ENCODE measurements at regions not wholly inside any gene's neighbourhood (a gene's known extent, or its start where the extent isn't known, plus 50 kb on each side); places are given as distances from the start of the nearest gene placed in this dataset.

GRCh38 chr3:102757950-102758349 lies 323.1 kb downstream of the ZPLD1 start:
- DNase-seq = no peak

DNA sequence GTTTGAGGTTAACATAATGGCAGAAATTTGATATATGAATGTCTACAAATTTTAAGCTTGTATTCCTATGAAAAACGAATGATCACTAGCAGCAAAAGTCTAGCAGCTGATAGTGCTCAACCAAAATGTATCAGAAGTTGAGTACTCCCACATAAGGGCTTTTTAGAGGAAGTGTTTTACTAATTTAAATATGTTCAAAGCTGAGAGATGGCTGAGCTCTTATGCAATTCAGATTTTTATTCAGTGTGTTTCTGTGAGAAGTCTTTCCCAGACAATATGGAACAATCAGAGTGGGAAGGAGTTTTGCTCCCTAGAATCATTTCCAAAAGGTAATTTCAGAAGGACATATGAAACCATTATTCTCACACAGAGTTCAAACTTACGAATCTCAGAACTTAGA lies 327.0 kb downstream of the ZPLD1 start:
- no peak for DNase-seq

DNA sequence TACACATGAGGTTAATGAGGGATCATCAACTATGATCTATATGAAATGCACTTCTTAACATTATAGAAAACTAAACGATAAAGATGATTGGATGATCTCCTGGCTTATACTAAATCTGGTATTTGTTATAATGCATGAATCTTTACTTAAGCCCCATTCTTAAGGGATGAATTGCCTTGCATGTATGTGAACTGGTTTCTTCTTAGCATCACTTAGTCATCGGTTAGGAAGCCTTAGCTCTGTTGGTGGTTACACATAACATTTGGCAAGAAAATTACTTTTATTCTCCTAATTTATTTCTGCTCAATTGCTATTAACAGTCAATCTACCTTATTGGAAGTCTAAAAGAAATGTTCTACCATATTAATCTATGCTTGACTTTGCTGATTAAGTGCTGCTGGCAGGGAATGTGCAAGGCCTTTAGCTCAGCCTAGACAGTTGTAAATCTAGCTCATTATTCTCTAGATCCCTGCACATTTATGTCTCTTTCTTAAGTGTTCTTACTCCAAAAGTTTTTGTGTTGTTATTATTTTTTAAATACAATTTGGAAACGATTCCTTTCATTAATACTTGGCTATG lies 356.0 kb downstream of the ZPLD1 start:
- no peak for DNase-seq

GRCh38 chr3:102791641-102792589 lies 357.1 kb downstream of the ZPLD1 start:
- DNase-seq = no peak

DNA sequence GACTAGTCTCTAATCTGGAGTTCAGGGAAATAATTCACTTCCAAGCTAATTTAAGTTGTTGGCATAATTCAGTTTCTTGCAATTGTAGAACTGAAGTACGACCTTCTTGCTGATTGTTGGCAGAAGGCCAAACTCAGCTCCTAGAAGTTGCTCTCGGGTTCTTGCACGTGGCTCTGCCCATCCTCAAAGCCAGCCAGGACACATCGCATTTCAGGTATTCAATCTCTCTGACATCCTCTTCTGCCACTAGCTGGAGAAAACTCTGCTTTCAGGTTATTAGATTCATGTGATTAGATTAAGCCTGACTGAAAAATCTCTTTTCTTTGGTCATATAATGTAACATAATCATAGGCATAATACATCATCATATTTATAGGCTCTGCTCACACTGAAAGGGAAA lies 362.0 kb downstream of the ZPLD1 start:
- DNase-seq = no peak

GRCh38 chr3:102802819-102803420 lies 368.1 kb downstream of the ZPLD1 start:
- no peak for DNase-seq

DNA sequence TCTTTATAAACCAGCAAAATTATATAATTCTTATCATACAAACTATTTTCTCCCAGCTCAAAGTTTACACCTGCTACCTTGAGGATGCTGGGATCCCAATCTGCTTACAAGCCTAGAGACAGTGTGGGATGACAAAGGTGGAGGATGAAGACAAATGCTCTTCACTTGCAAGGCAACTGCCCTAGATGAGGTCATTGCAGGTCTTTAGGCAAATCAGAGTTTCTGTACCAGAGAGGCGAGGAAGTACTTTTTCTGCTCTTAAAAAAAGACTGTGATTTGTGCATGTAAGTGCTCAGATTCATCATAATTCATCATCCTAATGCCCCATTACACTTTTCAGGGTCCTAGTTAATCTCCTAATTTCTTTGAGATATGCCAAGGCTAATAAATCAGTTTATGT lies 376.1 kb downstream of the ZPLD1 start:
- no peak for DNase-seq

GRCh38 chr3:102826636-102827035 lies 391.8 kb downstream of the ZPLD1 start:
- no peak for DNase-seq

DNA sequence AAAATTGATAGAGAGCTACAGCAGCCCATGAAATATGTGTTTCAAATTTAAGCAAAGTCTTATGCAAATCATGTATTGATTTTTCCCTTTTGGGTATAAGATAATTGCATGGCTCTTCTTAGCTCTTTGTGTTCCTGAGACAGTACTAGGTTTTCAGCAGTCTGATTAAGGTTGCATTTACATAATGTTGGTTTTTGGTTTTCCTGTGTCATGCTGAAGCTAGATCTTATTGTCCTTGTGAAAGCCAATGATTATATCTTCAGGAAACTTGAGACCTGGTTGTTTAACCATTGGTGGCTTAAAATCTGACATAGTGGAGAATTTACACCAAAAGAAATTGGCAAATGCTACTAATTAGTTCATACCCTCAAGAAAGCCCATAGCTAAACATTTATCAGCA lies 392.6 kb downstream of the ZPLD1 start:
- DNase-seq = no peak

DNA sequence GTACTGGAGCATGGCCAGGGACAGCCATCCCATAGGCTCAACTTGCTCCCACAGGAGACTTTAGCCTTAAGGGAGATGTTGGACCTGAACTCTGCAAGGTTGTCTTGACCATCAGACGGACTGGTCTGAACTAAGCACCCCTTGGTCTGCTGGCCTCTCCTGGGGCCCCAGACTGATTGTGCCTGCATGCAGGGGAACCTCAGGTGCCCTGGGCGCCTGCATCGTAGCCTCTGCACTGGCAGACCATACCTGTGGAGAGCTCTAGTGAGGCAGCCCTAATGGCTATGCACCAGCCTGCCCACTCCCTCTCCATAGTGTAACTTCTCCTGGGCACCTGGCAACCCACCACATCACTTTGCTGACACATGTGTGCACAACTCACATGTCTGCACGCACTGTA lies 395.6 kb downstream of the ZPLD1 start:
- DNase-seq = no peak

DNA sequence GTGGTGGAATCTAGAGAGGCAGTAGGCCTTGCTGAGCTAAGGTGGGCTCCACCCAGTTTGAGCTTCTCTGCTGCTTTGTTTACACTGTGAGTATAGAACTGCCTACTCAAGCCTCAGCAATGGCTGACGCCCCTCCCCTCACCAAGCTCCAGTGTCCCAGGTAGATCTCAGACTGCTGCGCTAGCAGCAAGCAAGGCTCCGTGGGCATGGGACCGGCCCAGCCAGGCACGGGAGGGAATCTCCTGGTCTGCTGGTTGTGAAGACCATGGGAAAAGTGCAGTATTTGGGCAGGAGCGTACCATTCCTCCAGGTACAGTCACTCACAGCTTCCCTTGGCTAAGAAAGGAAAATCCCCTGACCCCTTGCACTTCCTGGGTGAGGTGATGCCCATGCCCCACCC lies 407.1 kb downstream of the ZPLD1 start:
- no peak for DNase-seq

- DNase-seq = no peak
These were observed 432.0 kb downstream of the ZPLD1 start for GRCh38 chr3:102866845-102867244.

DNA sequence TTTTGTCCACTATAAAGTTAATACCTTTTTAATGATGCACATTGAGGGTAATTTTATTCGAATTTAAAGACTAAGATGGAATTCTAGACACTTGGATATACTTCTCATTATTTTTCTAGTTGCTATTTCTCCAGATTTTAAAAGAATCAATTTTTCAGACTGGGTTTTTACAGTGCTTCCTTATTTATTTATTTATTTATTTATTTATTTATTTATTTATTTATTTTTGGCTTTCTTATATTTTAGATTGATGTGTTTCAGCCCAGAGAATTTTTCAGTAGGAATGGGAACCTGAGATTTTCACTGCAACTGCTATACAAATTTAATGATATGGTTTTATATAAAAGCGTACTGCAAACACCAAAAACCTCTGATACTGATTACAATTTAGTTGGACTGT lies 448.7 kb downstream of the ZPLD1 start:
- no peak for DNase-seq

GRCh38 chr3:102885289-102885688 lies 450.5 kb downstream of the ZPLD1 start:
- DNase-seq = no peak

DNA sequence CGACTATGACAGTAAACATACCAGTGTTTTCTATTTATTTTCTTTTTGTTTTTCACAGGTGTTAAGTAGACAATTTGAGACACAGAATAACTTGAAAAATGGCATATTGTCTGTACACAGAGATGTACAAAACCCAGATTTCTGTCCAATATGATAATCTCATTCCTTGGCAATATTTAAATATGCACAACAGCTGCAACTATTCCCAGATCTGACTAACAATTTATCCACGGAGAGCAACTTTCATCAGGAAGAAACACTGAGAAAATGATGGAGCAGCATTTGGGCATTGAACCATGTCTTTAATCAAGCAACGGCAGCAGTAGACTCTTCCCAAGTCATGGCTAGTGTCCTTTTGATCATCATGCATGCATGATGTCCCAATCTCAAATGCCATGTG lies 452.6 kb downstream of the ZPLD1 start:
- DNase-seq = no peak

DNA sequence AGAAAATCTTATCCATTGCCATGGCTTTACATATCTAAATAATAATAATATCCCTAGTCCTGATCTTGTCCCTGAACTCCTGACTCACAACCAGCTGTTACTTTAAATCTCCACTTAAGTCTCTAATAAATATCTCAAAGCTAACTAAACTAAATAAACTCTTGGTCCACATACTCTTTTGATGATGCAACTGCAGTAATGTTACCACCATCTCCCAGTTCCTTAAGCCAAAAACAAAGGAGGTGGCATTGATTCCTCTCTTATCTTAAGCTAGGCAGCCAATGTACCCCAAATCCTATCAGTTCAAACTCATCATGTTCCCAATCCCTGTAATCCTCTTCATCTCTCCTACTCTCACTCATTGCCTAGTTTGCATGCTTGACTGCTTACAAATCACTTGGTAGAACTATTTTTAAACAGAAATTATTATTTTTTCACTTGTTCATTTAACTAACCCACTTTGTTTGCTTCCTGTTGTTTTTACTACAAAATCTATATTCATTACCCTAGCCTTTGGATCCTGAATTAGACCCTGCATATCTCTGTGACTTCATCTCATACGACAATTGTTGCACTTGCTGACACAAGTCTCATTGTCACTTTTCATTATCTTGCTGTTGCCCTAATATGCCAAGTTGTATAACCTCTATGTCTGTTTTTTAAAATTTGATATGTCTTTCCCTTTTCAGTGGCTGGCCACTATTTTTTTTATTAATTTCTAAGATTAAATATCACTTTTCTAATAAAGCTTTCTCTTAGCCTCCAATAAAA lies 462.2 kb downstream of the ZPLD1 start:
- no peak for DNase-seq

- no peak for DNase-seq
These were observed 469.8 kb downstream of the ZPLD1 start for GRCh38 chr3:102904629-102905028.

DNA sequence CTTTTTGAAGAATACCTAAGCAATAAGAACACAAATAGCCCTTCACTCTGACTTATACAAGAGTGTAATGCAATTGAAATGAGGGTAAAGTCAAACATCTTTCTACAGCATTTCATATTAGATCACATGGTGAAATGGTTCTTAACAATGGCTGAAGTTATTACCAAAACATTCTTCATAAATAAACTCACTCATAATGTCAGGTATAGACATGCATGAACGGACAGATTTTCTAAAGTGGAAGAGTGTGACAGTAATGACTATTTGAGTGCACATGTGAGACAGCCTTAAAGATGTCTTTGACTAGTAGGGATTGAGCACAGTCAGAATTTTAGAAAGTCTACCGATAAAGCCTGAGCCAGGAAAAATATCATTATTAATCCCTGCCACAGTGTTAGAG lies 471.0 kb downstream of the ZPLD1 start:
- no peak for DNase-seq

DNA sequence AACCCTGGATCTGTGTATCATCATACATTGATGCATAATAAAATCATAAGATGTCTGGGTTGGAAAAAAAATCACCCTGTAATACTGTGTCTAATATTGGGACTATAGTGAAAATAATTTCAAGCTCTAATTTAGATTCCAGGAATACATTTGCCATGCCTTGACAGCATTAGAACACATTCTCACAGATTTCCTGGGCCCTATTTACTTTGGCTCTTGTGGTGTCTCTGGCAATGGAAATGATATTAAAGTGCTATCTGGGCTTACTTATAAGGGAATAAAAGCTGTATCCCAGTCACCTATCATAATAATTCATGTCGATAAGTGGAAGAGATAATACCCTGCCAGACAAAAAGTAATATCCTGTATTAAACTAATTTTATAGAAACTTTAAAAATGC lies 472.0 kb downstream of the ZPLD1 start:
- no peak for DNase-seq

- DNase-seq = no peak
These were observed 475.1 kb downstream of the ZPLD1 start for GRCh38 chr3:102909904-102910303.

DNA sequence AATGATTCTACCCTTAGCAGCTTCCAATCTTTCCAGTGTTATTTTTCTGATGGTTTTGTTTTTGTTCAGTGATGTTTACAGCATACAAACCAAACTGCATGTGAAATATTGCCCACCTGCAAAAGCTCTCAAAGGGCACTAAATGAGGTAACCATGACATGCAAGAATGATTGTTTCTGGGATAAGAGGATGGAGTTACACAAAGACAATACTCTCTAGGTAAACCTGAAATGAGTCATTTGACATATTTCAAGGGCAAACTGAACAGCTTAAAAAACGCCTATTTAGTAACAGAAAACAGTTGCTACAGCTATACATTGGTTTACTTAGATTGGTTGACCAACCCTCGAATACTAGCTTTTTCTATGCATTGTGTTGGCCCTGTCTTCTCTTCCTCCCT lies 481.7 kb downstream of the ZPLD1 start:
- DNase-seq = no peak

- no peak for DNase-seq
These were observed 491.8 kb downstream of the ZPLD1 start for GRCh38 chr3:102926618-102927017.

DNA sequence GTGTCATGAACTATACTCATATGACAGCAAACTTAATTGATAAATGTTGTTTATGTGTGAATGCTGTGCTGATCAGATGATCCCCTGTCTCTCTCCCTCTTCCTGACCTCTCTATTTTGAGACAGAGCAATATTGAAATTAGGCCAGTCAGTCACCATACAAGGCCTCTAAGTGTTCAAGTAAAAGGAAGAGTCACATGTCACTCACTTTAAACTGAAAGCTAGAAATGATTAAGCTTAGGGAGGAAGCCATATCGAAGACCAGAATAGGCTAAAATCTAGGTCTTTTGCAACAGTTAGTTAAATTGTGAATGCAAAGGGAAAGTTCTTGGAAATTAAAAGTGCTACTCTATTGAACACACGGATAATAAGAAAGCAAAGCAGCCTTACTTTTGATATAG lies 498.6 kb downstream of the ZPLD1 start:
- DNase-seq = no peak

Measured in NCI-H146 (cell line).